GM19463 (cell line): ENCODE measurements at regions not wholly inside any gene's neighbourhood (a gene's known extent, or its start where the extent isn't known, plus 50 kb on each side); places are given as distances from the start of the nearest gene placed in this dataset.
A peak's percentile ranks its signal among the peaks of the same experiment; 100 is the strongest.
"Not testable (repeated sequence)": the region's sequence is repeated elsewhere in the genome, so short reads cannot be mapped to it uniquely, and the experiment has no call there.

Experiments used
- ATAC-seq: cut with Tn5 transposase; IDR thresholded peaks from one replicate; pipeline ENCODE4 v1.9.1; 2021; ENCODE audit warnings: mild to moderate bottlenecking, moderate library complexity; ENCODE audit not compliant: unreplicated experiment

GRCh38 chr5:160479220-160479619 is 57.6 kb downstream of the PTTG1 start:
- ATAC-seq = no peak

DNA sequence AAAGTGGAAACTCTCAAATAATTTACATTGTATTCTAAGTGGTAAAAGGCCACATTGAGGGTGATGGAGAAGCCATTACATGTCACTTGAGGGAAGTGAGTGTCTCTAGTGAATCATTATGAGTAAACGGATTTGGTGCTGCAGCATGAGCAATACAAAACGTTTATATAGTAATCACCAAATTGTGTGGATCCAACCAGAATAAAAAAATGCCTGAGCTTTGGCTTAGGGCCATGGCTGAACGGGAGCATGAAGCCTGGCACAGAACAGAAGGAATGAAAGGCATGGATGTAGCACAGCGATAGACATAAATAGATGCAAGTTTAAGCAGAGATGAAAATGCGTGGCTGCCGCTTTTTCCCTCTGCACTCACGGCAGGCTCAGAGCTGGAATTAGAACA is 58.3 kb downstream of the PTTG1 start:
- no peak for ATAC-seq

- ATAC-seq = no peak
Measured at GRCh38 chr5:160480652-160481051, 59.0 kb downstream of the PTTG1 start.

- no peak for ATAC-seq
Measured at GRCh38 chr5:160484678-160485077, 63.0 kb downstream of the PTTG1 start.

- ATAC-seq = no peak
Measured at GRCh38 chr5:160485364-160485969, 63.8 kb downstream of the PTTG1 start.

GRCh38 chr5:160486573-160486972 is 64.9 kb downstream of the PTTG1 start:
- ATAC-seq = peak; percentile 34

GRCh38 chr5:160488394-160489325 is 67.0 kb downstream of the PTTG1 start:
- ATAC-seq = no peak

DNA sequence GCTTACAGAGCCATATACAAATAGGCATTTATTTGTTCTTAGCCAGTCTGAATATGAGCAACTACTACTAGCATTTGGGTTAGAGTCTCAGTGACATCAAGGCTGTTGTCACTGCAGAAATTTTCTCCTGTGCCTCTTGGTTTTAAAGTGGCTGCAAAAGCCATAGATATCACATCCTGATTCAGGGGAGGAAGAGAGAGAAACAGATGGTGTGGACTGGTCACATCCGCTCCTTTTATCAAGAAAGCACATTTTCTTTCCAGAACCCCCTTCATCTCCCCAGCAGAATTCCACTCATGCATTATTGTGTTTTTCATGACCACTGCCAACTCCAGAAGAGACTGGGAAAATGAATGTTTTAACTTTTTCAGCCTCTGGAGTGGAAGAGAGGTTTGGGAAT is 69.8 kb downstream of the PTTG1 start:
- ATAC-seq = no peak

GRCh38 chr5:160492565-160492964 is 70.9 kb downstream of the PTTG1 start:
- no peak for ATAC-seq

DNA sequence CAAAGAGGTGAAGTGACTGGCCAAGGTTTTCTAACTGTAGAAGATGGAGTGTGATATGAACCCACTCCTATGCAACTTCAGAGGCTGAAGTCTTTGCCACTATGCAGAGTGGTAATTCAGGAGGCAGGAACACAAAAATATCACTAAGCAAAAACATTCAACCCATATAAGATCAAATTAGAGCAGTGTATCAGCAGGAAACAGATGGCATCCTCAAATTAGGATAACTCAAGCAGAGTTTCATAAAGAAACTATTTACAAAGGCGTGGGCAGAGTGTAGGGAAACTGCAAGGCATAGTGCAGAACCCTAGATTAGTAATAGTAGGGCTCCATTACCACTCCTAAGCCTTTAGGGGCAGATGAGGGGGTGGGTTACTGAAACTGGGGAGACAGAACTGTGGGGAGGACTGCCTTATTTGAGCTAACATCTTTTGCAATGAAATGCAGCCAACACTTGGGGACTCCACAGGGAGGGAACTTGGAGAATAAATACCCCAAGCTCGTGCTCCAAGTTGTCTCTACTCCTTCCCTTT is 72.2 kb downstream of the PTTG1 start:
- no peak for ATAC-seq

DNA sequence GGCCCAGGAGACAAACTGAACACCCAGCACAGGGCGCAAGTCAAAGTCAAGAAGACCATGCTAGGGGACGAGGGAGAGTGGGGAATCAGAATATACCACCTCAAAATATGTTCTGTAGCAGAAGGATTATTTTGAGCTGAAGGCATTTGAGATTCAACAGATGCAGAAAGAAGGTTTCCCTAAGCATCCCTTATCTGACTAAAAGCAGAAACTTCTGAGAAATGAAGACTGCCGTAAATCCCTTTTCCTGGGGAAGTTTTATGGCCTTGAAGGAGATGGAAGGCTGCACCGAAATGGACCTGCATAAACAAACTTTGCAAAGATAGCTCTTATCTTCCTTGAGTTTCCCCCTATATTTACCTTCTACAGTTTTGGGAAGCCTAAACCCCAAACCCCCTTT is 72.8 kb downstream of the PTTG1 start:
- ATAC-seq = no peak

GRCh38 chr5:160496334-160496733 is 74.7 kb downstream of the PTTG1 start:
- ATAC-seq = peak; percentile 65

GRCh38 chr5:160496784-160497183 is 75.1 kb downstream of the PTTG1 start:
- ATAC-seq = no peak

GRCh38 chr5:160497878-160498277 is 76.2 kb downstream of the PTTG1 start:
- ATAC-seq = no peak

GRCh38 chr5:160498441-160499043 is 76.9 kb downstream of the PTTG1 start:
- ATAC-seq = not testable (repeated sequence)

DNA sequence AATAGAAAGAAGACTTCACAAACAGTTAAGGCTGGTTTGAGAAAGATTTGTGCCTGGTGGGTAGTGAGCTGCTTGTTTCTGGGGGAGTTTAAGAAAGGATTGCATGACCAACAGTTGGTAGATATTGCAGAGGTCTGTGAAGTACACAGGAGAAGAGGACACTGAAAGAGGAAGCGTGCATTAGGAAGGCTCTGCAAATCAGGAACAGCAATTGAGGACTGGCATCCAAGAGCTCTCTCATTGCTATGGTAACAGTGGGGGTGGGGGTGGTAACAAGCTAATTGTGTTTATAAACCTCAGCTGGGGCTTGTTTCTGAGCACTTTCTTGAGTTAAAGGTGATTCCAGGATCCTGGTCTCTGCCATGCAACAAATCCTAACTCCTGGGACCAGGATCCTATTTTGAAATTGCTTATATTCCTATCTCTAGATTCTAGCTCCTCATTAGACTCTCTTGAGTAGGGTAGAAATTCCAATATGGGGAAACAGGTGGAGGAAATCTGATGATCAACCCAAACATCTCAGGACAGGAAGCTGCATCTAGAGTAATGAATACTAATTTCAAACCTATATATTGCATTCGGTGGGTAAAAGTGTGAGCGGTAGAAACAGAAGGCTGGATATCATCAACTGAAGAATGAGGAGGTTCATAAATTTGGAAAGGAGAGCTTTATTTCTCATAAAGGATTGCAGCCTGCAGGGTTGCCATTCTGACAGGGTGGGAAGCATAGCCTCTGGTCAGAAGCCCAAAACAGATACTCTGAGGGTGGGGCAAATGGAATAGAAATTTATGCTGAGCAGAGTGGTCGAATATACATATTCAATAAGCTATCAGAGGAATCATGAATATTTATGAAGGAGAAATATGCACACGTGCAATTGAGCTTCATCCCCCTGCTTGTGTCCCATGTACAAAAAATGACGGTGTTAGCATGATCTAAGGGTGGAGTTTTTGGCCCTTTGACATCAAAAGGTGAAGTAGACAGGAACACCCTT is 79.4 kb downstream of the PTTG1 start:
- no peak for ATAC-seq

DNA sequence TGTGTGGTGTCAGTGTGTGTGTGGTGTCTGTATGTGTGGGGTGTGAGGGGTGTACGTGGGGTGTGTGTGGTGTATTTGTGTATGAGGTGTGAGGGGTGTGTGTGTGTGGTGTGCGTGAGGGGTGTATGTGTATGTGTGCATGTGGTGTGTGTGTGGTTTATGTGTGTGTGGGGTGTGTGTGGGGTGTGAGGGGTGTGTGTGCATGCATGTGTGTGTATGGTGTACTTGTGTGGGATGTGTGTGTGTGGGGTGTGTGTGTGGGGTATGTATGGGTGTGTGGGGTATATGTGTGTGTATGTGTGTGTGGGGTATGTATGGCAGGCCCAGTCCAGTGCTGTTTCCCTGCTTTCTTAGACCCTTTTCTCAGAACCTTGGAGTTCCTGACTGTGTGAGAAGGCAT is 83.3 kb downstream of the PTTG1 start:
- ATAC-seq = no peak

GRCh38 chr5:160506006-160507004 is 84.7 kb downstream of the PTTG1 start:
- peak; percentile 68 for ATAC-seq

- ATAC-seq = no peak
Measured at GRCh38 chr5:160507221-160507721, 85.6 kb downstream of the PTTG1 start.
